Progenitor cell of endocrine pancreas (in vitro differentiated cells): ENCODE measurements at regions not wholly inside any gene's neighbourhood (a gene's known extent, or its start where the extent isn't known, plus 50 kb on each side); places are given as distances from the start of the nearest gene placed in this dataset.

Source experiments
- DNase-seq: peaks from one replicate; pipeline ENCODE4 v3.0.0; 2021; ENCODE audit warnings: low spot score; ENCODE audit not compliant: unreplicated experiment
- H3K27ac Mint-ChIP-seq: 2 replicates; pipeline ENCODE4 v1.8.0; 2021; ENCODE audit warnings: mild to moderate bottlenecking, moderate library complexity, mixed read lengths
- H3K27me3 Mint-ChIP-seq: 2 replicates; pipeline ENCODE4 v1.8.0; 2021; ENCODE audit warnings: mixed read lengths
- H3K36me3 Mint-ChIP-seq: 2 replicates; pipeline ENCODE4 v1.8.0; 2022; ENCODE audit warnings: mixed read lengths; ENCODE audit not compliant: insufficient read depth
- H3K4me1 Mint-ChIP-seq: 2 replicates; pipeline ENCODE4 v1.8.0; 2021; ENCODE audit warnings: low read depth, mixed read lengths
- H3K4me3 Mint-ChIP-seq: 2 replicates; pipeline ENCODE4 v1.8.0; 2021; ENCODE audit warnings: low read depth, mild to moderate bottlenecking, moderate library complexity, mixed read lengths
- H3K9me3 Mint-ChIP-seq: 2 replicates; pipeline ENCODE4 v1.8.0; 2021; ENCODE audit warnings: low read depth, mixed read lengths
- CTCF ChIP-seq: fragments of 200-600 bp; sonication (generic); IDR thresholded peaks from one replicate; pipeline ENCODE4 v1.5.0; 2021; ENCODE audit warnings: antibody characterized with exemption, mild to moderate bottlenecking; ENCODE audit not compliant: unreplicated experiment

GRCh38 chr3:73924048-73924447 lies 299.3 kb upstream of the PDZRN3 start:
- no peak overlapping the region for H3K4me3 Mint-ChIP-seq
- H3K4me1 Mint-ChIP-seq: peaks cover 5% of the 10 kb centered on the region
- H3K9me3 Mint-ChIP-seq: no peaks in the 10 kb centered on the region
- no peak for TF ChIP-seq CTCF
- no peaks in the 10 kb centered on the region for H3K27me3 Mint-ChIP-seq
- H3K27ac Mint-ChIP-seq: no peak overlapping the region
- DNase-seq: no peak
- H3K36me3 Mint-ChIP-seq: no peaks in the 10 kb centered on the region

- TF ChIP-seq CTCF: no peak
- Mint-ChIP-seq H3K27ac (no peak overlapping the region), H3K36me3 (no peaks in the 10 kb centered on the region), H3K27me3 (no peaks in the 10 kb centered on the region), H3K4me3 (no peak overlapping the region), H3K9me3 (no peaks in the 10 kb centered on the region), H3K4me1 (no peaks in the 10 kb centered on the region)
- no peak for DNase-seq
Observed at GRCh38 chr3:73917643-73918042, 292.9 kb upstream of the PDZRN3 start.

GRCh38 chr3:73915886-73916285 lies 291.1 kb upstream of the PDZRN3 start:
- DNase-seq: no peak
- H3K27ac Mint-ChIP-seq: no peak overlapping the region
- no peaks in the 10 kb centered on the region for H3K9me3 Mint-ChIP-seq
- H3K4me1 Mint-ChIP-seq: no peaks in the 10 kb centered on the region
- no peak overlapping the region for H3K4me3 Mint-ChIP-seq
- H3K27me3 Mint-ChIP-seq: peaks cover 7% of the 10 kb centered on the region
- no peaks in the 10 kb centered on the region for H3K36me3 Mint-ChIP-seq
- no peak for TF ChIP-seq CTCF

GRCh38 chr3:73908218-73908617 lies 283.5 kb upstream of the PDZRN3 start:
- H3K9me3 Mint-ChIP-seq: peaks cover 11% of the 10 kb centered on the region

GRCh38 chr3:73901686-73902085 lies 276.9 kb upstream of the PDZRN3 start:
- H3K36me3 Mint-ChIP-seq: no peaks in the 10 kb centered on the region
- DNase-seq: no peak
- no peak overlapping the region for H3K4me3 Mint-ChIP-seq
- H3K27me3 Mint-ChIP-seq: no peaks in the 10 kb centered on the region
- peaks cover 1% of the 10 kb centered on the region for H3K4me1 Mint-ChIP-seq
- H3K27ac Mint-ChIP-seq: no peak overlapping the region
- no peak for TF ChIP-seq CTCF
- peaks cover 3% of the 10 kb centered on the region for H3K9me3 Mint-ChIP-seq

More at GRCh38 chr3:73908218-73908617, 283.5 kb upstream of the PDZRN3 start:
- H3K4me3 Mint-ChIP-seq: no peak overlapping the region
- no peaks in the 10 kb centered on the region for H3K36me3 Mint-ChIP-seq
- H3K27me3 Mint-ChIP-seq: peaks cover 7% of the 10 kb centered on the region
- no peak overlapping the region for H3K27ac Mint-ChIP-seq
- TF ChIP-seq CTCF: no peak
- H3K4me1 Mint-ChIP-seq: peaks cover 1% of the 10 kb centered on the region
- DNase-seq: no peak
